Activated naive CD8-positive, alpha-beta T cell treated with anti-CD3 and anti-CD28 coated beads, Interleukin-2, amount 10 ng/mL, durations not matched to agents 7 days and 5 days (primary cell): ENCODE measurements at regions not wholly inside any gene's neighbourhood (a gene's known extent, or its start where the extent isn't known, plus 50 kb on each side); places are given as distances from the start of the nearest gene placed in this dataset.

Experiments used
- ATAC-seq: fragments of 150-1000 bp; cut with Tn5 transposase; one replicate; pipeline ENCODE4 v1.10.0; 2021; ENCODE audit warnings: low read depth, moderate library complexity
- POLR2A ChIA-PET: fragments of 350-600 bp; sonication (Branson Sonifier 250); formaldehyde crosslinking; loops from one replicate; lab custom pipeline; 2021; ENCODE audit warnings: antibody characterized with exemption; lab: Charles Lee
- DNase-seq: peaks from one replicate; pipeline ENCODE4 v3.0.0; 2021
- H3K27ac Mint-ChIP-seq: one replicate; pipeline ENCODE4 v1.8.0; 2022; ENCODE audit warnings: mild to moderate bottlenecking, mixed read lengths
- H3K27me3 Mint-ChIP-seq: one replicate; pipeline ENCODE4 v1.8.0; 2022; ENCODE audit warnings: mild to moderate bottlenecking, moderate library complexity, mixed read lengths
- H3K36me3 Mint-ChIP-seq: one replicate; pipeline ENCODE4 v1.8.0; 2021; ENCODE audit warnings: mild to moderate bottlenecking, mixed read lengths
- H3K4me1 Mint-ChIP-seq: one replicate; pipeline ENCODE4 v1.8.0; 2021; ENCODE audit warnings: mixed read lengths
- H3K4me3 Mint-ChIP-seq: one replicate; pipeline ENCODE4 v1.8.0; 2022; ENCODE audit warnings: mild to moderate bottlenecking, moderate library complexity, mixed read lengths
- H3K9me3 Mint-ChIP-seq: one replicate; pipeline ENCODE4 v1.8.0; 2021; ENCODE audit warnings: mixed read lengths

DNA sequence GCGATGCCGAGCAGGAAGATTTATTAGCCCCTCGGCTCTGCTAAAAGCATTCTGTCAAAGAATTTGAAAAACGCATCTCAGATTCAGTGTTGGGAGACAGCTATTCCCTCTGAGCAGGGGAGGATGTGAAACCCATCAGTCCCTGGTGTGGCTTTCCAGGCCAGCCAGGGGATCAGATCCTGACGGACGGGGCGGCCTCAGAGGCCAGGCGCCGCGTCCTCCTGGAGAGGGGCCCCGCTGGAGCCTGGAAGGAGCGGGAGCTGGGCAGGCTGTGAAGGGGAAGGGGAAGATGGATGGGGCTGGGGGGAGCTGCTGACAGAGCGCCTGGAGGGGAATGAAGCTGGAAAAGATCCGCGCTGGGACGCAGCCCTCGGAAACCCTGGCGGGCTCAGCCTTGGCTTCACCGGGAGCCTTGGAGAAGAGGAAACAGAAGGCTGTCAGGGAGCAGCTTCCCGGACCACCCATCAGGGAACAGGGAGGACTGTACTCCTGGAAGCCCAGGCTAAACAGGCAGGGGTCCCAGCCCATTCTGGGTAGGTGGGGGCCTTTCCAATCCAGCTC is 358.0 kb downstream of the C16orf95 start:
- Mint-ChIP-seq H3K9me3 (no peaks in the 10 kb centered on the region), H3K4me3 (no peak overlapping the region), H3K27ac (no peak overlapping the region), H3K36me3 (no peaks in the 10 kb centered on the region), H3K4me1 (peaks cover 5% of the 10 kb centered on the region), H3K27me3 (peaks cover 4% of the 10 kb centered on the region)
- ATAC-seq (no peak), DNase-seq (no peak)
- POLR2A ChIA-PET = no interaction called here

DNA sequence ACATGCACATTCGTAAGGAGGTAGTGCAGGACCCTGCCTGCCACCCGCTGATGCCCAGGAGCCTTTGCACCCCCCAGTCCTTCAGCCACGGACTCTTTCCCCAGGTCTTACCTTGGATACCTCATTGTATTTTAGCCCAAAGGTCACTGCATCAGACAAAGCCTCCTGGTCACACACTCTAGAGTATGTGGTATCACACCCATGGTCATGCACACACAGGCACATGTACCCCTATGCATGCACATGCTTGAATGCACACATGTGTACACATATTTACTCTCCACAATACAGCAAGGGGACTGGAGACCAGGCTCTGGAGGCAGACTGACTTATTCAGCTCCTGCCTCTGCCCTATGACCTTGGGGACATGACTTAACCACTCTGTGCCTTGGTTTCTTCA is 357.5 kb downstream of the C16orf95 start:
- DNase-seq = no peak
- H3K36me3 Mint-ChIP-seq = no peaks in the 10 kb centered on the region
- POLR2A ChIA-PET = no interaction called here
- no peak for ATAC-seq
- H3K4me3 Mint-ChIP-seq = no peak overlapping the region
- no peaks in the 10 kb centered on the region for H3K9me3 Mint-ChIP-seq
- H3K27me3 Mint-ChIP-seq = peaks cover 4% of the 10 kb centered on the region
- H3K4me1 Mint-ChIP-seq = peaks cover 5% of the 10 kb centered on the region
- no peak overlapping the region for H3K27ac Mint-ChIP-seq

DNA sequence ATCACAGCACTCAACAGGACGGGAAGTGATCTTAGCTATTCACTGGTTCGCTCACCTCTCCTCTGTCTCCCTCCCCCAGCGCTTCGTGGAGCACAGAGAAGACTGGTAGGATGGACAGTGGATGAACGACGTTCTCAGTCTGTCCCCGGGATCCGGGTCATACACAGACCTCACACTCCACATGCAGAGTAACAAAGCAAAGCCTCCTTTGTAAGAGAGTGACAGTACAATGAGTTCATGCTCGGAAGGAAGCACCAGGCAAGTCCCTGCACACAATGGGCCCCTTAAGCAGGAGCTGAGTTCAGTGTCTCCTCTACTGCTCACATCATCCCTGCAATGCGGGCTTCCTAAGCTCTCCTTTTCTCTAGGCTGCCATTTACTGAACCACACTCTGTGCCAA is 356.9 kb downstream of the C16orf95 start:
- H3K4me1 Mint-ChIP-seq = peaks cover 5% of the 10 kb centered on the region
- no peak overlapping the region for H3K4me3 Mint-ChIP-seq
- H3K9me3 Mint-ChIP-seq = no peaks in the 10 kb centered on the region
- no peaks in the 10 kb centered on the region for H3K36me3 Mint-ChIP-seq
- POLR2A ChIA-PET = no interaction called here
- no peak for DNase-seq
- ATAC-seq = no peak
- no peak overlapping the region for H3K27ac Mint-ChIP-seq
- peaks cover 4% of the 10 kb centered on the region for H3K27me3 Mint-ChIP-seq

DNA sequence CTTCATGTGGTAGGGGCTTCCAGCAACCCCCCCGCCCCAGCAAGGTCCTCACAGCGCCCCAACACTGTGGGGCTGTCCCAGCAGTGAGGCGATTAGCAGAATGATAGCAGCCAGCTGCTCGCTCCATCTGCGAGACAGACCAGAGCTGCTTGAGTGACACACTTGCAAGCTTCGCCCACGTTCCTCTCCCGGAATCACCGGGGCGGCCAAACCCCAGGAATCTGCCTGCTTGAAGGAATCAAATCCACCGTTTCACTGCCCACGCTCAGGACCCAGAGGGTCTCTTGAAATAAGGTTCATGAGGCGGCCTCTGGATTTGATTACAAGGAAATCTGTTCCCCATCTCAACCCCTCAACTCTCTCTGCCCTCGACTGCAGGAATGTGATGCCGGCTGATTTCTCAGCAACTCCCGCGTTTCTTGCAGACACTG is 356.0 kb downstream of the C16orf95 start:
- H3K4me3 Mint-ChIP-seq = no peak overlapping the region
- ATAC-seq = no peak
- peaks cover 3% of the 10 kb centered on the region for H3K4me1 Mint-ChIP-seq
- H3K27me3 Mint-ChIP-seq = peaks cover 4% of the 10 kb centered on the region
- no peak for DNase-seq
- H3K36me3 Mint-ChIP-seq = no peaks in the 10 kb centered on the region
- POLR2A ChIA-PET = no interaction called here
- no peak overlapping the region for H3K27ac Mint-ChIP-seq
- no peaks in the 10 kb centered on the region for H3K9me3 Mint-ChIP-seq

DNA sequence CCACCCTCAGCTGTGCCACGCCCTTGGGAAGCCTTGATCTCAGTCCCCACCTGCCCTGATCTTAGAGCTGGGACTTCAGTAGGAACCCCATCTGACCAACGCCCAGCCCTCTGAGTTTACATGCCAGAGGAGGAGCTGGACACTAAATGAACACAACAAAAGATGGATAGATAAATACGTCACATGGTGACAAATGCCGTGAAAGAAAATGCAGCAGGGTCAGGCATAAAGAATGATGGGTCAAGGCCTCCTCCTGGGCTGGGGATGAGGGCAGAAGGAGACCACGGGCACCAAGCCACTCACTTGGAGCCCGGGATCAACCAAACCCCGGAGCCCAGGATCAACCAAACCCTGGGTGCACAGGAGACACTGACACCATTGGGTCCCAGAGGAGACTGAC is 354.9 kb downstream of the C16orf95 start:
- H3K9me3 Mint-ChIP-seq = no peaks in the 10 kb centered on the region
- H3K4me1 Mint-ChIP-seq = no peaks in the 10 kb centered on the region
- H3K27me3 Mint-ChIP-seq = peaks cover 4% of the 10 kb centered on the region
- POLR2A ChIA-PET = no interaction called here
- no peak overlapping the region for H3K4me3 Mint-ChIP-seq
- DNase-seq = no peak
- no peaks in the 10 kb centered on the region for H3K36me3 Mint-ChIP-seq
- ATAC-seq = no peak
- H3K27ac Mint-ChIP-seq = no peak overlapping the region

DNA sequence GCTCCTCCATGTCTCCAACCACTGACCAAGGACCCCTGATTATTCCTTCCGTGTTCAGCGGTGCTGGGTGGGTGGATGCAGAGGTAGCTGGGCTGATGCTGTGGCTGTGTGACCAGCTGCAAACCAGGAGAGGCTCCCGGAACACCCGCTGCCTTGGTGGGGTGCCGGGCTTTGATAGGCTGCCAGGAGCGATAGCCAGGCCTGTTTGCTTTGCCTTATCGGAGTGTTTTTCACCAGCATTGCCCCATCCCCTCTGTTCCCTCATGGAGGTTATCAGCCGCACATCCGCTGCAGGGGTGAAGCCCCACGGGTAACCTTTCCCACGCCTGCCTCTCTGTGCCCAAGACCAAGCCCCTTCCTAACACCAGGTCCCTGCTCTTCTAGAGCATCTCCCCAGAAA is 354.3 kb downstream of the C16orf95 start:
- Mint-ChIP-seq H3K36me3 (no peaks in the 10 kb centered on the region), H3K27me3 (peaks cover 4% of the 10 kb centered on the region), H3K4me1 (no peaks in the 10 kb centered on the region), H3K4me3 (no peak overlapping the region), H3K9me3 (no peaks in the 10 kb centered on the region), H3K27ac (no peak overlapping the region)
- ATAC-seq (no peak), DNase-seq (no peak)
- POLR2A ChIA-PET = no interaction called here

DNA sequence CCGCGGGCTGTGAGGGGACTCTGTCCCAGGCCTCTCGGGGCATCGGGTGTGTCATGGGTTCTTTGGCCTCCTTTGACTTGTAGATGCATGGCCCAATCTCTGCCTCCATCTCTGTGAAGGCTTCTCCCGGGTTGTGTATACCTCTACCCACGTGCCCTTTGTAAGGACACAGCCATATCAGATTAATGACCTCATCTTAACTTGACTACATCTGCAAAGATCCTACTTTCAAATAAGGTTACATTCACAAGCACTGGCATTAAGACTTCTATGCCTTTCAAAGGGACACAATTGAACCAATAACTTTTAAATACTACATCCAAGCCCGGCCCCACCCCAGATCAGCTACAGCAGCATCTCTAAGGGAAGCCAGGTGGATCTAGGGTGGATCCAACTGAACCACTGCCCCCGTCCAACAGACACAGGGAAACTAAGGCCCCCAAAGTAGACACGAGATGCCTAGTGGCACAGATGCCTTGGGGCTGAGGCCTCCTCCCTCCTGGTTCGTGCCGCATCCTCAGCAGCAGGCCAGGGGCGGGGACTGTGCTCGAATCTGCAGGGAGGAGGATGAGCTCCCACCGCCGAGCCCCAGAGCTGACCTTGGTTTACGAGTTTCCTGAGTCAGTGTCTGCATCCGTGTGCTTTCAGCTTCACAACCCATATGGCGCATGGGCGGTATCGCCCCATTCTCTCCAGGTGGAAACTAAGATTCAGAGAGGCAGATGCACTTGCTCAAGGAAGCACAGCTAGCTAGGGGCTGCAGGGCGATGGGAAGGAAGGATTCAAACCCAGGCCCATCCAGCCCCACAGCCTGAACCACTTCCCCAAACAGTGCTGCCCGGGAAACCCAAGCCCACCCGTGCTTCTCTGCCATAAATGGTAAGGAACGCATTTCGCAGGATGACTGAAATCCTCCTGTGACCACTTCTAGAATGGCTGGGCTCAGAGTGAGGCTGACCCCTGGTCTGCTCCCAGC is 353.3 kb downstream of the C16orf95 start:
- no peaks in the 10 kb centered on the region for H3K36me3 Mint-ChIP-seq
- POLR2A ChIA-PET = no interaction called here
- H3K27ac Mint-ChIP-seq = no peak overlapping the region
- DNase-seq (no peak), ATAC-seq (no peak)
- no peak overlapping the region for H3K4me3 Mint-ChIP-seq
- no peaks in the 10 kb centered on the region for H3K4me1 Mint-ChIP-seq
- peaks cover 2% of the 10 kb centered on the region for H3K27me3 Mint-ChIP-seq
- H3K9me3 Mint-ChIP-seq = no peaks in the 10 kb centered on the region

DNA sequence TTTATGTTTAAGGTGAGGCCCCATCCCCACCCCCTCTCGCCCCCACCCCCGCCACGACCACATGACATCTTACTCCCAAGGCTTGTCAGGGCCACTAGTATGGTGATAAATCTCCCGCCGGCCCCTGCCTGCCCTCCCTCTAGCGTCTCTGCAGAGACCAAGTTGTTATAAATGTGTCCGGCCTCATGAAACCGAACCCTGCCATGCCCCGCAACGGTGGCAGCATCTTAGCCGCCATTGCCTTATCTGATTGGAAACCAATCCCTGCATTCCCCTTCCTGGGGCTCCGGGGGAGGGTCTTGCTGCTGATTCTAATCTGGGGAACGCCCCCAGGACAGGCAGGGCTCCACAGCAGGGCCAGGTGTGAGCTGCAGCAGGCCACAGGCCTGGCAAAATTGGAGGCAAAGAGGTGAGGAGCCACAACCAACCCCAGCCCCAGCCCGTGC is 352.4 kb downstream of the C16orf95 start:
- Mint-ChIP-seq H3K9me3 (no peaks in the 10 kb centered on the region), H3K4me1 (no peaks in the 10 kb centered on the region), H3K36me3 (no peaks in the 10 kb centered on the region), H3K27ac (no peak overlapping the region), H3K4me3 (no peak overlapping the region), H3K27me3 (peaks cover 2% of the 10 kb centered on the region)
- DNase-seq (no peak), ATAC-seq (no peak)
- POLR2A ChIA-PET = no interaction called here

DNA sequence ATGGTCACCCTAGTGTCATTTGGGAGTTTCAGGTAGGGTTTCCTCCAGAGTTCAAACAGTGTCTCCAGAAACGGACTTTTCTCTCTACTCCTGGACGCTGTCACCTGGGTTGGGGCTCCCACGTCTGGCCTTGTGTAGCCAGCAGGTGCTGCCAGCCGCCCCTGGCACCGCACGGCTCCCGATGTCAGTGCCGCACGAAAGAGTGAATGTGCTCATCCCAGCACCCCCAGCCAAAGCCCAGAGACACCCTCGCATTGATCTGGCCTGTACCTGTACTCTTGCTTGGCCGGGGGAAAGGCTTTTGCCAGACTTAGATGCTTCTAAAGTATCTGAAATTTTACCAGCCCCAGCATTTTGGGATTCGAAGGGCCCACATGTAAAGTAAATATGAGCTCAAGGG is 351.9 kb downstream of the C16orf95 start:
- no peak overlapping the region for H3K27ac Mint-ChIP-seq
- H3K4me3 Mint-ChIP-seq = no peak overlapping the region
- no peaks in the 10 kb centered on the region for H3K9me3 Mint-ChIP-seq
- POLR2A ChIA-PET = no interaction called here
- H3K4me1 Mint-ChIP-seq = no peaks in the 10 kb centered on the region
- DNase-seq (no peak), ATAC-seq (no peak)
- H3K36me3 Mint-ChIP-seq = no peaks in the 10 kb centered on the region
- no peaks in the 10 kb centered on the region for H3K27me3 Mint-ChIP-seq

DNA sequence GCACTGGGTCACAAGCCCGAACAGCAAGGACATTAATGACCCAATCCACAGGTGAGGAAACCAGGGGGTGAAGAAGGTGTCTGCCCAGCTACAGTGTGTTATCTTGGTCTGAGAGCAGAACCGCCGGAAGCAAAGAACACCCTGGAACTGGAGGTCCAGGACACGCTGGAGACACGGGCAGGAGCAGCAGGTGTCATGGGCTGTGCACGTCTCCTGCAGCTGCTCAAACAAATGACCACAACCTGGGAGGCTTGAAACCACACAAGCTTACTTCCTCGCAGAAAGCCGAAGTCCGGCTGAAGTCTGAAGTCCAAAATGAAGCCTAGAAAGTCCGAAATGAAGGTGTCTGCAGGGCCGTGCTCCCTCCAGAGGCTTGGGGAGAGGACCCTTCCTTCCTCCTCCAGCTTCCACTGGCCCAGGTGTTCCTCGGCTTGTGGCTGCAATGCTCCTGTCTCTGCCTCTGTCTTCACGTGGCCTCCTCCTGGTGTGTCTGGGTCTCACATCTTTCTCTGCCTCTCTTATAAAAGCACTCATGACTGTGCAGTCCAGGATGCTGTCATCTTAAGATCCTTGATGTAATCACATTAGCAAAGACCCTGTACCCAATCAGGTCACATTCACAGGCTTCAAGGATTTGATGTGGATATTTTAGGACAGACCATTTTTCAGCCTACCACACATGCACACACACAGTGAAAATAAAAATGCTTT is 351.2 kb downstream of the C16orf95 start:
- Mint-ChIP-seq H3K27me3 (no peaks in the 10 kb centered on the region), H3K27ac (no peak overlapping the region), H3K36me3 (no peaks in the 10 kb centered on the region), H3K4me1 (no peaks in the 10 kb centered on the region), H3K9me3 (no peaks in the 10 kb centered on the region), H3K4me3 (no peak overlapping the region)
- POLR2A ChIA-PET = no interaction called here
- DNase-seq = no peak
- ATAC-seq = no peak

DNA sequence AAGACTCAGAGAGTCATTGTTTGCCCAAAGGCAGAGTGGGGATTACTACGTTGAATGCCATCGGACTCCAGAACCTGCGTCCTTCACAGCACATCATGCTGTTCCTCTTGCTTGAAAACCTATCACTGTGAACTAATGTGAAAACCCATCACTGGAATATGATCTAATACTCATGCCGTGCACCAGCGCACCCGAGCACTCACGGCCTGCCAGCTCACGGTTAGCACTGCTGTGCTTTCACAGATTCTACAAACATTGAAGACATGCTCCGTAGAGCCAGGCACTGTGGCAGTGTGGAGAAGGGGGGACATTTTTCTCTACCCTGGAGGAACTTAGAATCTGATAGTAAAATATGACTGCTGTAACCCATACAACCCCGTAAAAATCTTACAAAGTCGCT is 350.4 kb downstream of the C16orf95 start:
- no peaks in the 10 kb centered on the region for H3K4me1 Mint-ChIP-seq
- H3K27me3 Mint-ChIP-seq = no peaks in the 10 kb centered on the region

DNA sequence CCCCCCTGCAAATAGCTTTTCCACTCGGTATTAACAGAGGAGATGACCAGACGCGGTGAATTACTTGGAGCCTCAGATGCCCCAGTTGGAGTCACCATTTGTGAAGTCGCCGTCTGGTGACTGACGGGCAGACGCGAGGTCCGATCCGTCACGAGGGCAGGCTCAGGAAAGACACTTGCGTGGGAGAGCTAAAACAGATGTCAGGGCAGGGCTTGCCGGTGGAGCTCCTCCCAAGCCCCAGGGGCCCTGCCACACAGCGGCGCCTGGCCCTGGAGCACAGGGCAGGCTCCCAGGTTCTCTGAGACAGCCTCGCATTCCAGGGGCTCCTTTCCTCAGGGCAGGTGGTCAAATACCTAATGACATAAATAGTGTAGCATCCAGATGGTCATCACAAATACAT is 348.3 kb downstream of the C16orf95 start:
- POLR2A ChIA-PET = no interaction called here
- H3K9me3 Mint-ChIP-seq = peaks cover 4% of the 10 kb centered on the region
- no peak for ATAC-seq

More for the DNA sequence above, 350.4 kb downstream of the C16orf95 start:
- POLR2A ChIA-PET = no interaction called here
- no peak for DNase-seq
- no peaks in the 10 kb centered on the region for H3K36me3 Mint-ChIP-seq
- no peak overlapping the region for H3K27ac Mint-ChIP-seq
- no peaks in the 10 kb centered on the region for H3K9me3 Mint-ChIP-seq
- H3K4me3 Mint-ChIP-seq = no peak overlapping the region
- ATAC-seq = no peak

DNA sequence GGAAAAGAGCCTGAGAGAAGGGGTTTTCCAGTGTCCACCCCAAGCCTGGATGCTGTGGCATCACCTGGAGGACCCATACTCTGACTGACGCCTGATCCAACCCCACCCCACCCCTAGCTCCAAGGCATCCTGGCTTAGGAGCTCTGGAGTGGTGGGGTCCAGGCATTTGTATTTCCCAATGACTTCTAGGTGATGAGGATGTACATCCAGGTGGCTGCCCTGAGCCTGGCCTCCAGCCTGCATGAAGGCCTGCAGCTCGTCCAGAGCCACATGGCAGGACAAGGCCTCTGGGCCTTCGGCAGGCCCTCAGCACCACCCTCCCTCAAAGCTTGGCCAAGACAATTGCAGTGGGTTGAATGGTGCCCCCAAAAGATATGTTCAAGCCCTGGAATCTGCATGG is 347.5 kb downstream of the C16orf95 start:
- Mint-ChIP-seq H3K27ac (no peak overlapping the region), H3K4me1 (no peaks in the 10 kb centered on the region), H3K36me3 (no peaks in the 10 kb centered on the region), H3K4me3 (no peak overlapping the region), H3K9me3 (peaks cover 4% of the 10 kb centered on the region), H3K27me3 (no peaks in the 10 kb centered on the region)
- DNase-seq (no peak), ATAC-seq (no peak)
- POLR2A ChIA-PET = no interaction called here

More for the DNA sequence above, 348.3 kb downstream of the C16orf95 start:
- no peak for DNase-seq
- Mint-ChIP-seq H3K27me3 (no peaks in the 10 kb centered on the region), H3K27ac (no peak overlapping the region), H3K36me3 (no peaks in the 10 kb centered on the region), H3K4me1 (no peaks in the 10 kb centered on the region), H3K4me3 (no peak overlapping the region)
